Gastrocnemius medialis (tissue), 4 donors: ENCODE measurements at regions not wholly inside any gene's neighbourhood (a gene's known extent, or its start where the extent isn't known, plus 50 kb on each side); places are given as distances from the start of the nearest gene placed in this dataset.

ENCODE experiments used
- POLR2A ChIP-seq, 2 donors: fragments of 450-650 bp; IDR thresholded peaks; one replicate each; pipeline ENCODE4 v1.6.1; 2017; ENCODE audit warnings: antibody characterized with exemption in 2 of 2, mild to moderate bottlenecking in 2 of 2, moderate library complexity in 2 of 2
- TF ChIP-seq, protein P1 (sequence below), 5 experiments: fragments of 450-650 bp in 3 of 5; fragments of 200-600 bp in 2 of 5; sonication (generic) in 2 of 5; IDR thresholded peaks in 4 of 5; conservative IDR thresholded peaks in 1 of 5; 1 replicate in 4 of 5; 2 replicates in 1 of 5; pipeline ENCODE4 v1.5.1; 2016 to 2019; ENCODE audit warnings: antibody characterized with exemption in 5 of 5, mild to moderate bottlenecking in 3 of 5, moderate library complexity in 3 of 5

DNA sequence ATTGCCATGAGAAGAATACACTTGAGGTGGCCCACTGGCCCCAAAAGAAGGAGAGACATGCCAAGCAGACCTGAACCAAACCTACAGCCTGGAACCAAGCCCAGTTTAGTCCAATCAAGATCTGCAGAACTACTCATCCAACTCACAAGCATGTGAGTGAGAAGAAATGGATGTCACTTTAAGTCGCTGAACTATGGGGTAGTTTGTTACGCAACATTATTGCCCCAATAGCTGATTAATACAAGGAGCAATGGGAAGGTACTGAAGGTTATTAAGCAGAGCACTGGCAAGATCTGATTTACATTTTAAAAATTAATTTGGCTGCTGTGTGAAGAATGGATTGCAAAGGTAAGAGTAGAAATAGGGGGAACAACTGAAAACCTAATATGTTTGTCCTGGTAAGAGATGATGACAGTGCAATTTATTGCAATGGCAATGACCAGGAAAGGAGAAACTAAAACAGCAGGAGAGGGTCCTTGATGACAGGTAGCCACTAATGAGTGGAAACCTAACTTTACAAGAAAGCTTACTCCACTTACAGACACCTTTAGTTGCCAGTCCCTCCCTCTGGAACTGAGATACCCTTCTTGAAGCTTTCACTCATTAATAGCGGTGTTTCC, 132.9 kb upstream of the GRIA1 start:
- no peak for TF ChIP-seq POLR2A (IDR thresholded peaks at IDR 0.05)
- TF ChIP-seq, protein P1, sequence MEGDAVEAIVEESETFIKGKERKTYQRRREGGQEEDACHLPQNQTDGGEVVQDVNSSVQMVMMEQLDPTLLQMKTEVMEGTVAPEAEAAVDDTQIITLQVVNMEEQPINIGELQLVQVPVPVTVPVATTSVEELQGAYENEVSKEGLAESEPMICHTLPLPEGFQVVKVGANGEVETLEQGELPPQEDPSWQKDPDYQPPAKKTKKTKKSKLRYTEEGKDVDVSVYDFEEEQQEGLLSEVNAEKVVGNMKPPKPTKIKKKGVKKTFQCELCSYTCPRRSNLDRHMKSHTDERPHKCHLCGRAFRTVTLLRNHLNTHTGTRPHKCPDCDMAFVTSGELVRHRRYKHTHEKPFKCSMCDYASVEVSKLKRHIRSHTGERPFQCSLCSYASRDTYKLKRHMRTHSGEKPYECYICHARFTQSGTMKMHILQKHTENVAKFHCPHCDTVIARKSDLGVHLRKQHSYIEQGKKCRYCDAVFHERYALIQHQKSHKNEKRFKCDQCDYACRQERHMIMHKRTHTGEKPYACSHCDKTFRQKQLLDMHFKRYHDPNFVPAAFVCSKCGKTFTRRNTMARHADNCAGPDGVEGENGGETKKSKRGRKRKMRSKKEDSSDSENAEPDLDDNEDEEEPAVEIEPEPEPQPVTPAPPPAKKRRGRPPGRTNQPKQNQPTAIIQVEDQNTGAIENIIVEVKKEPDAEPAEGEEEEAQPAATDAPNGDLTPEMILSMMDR (IDR thresholded peaks at IDR 0.05 in 4 of 5, conservative IDR thresholded peaks at IDR 0.05 in 1 of 5), result no peak
